Mucosa of descending colon (tissue), 3 donors: ENCODE measurements at regions not wholly inside any gene's neighbourhood (a gene's known extent, or its start where the extent isn't known, plus 50 kb on each side); places are given as distances from the start of the nearest gene placed in this dataset.

ENCODE experiments used
- ATAC-seq: fragments of 200-7000 bp; cut with Tn5 transposase; one replicate; pipeline ENCODE4 v1.9.1; 2020; ENCODE audit warnings: mild to moderate bottlenecking, moderate library complexity
- DNase-seq, 3 donors: peaks; one replicate each; pipeline ENCODE4 v3.0.0-alpha.2; 2020
- H3K36me3 ChIP-seq: fragments of 200-600 bp; one replicate; pipeline ENCODE4 v1.8.0; 2021; ENCODE audit warnings: low read depth, mild to moderate bottlenecking
- H3K4me1 ChIP-seq: fragments of 200-600 bp; one replicate; pipeline ENCODE4 v1.8.0; 2021; ENCODE audit warnings: low read depth, mild to moderate bottlenecking
- H3K4me3 ChIP-seq: fragments of 200-600 bp; one replicate; pipeline ENCODE4 v1.8.0; 2021; ENCODE audit warnings: mild to moderate bottlenecking
- H3K9me3 ChIP-seq: fragments of 200-600 bp; one replicate; pipeline ENCODE4 v1.8.0; 2021; ENCODE audit warnings: mild to moderate bottlenecking
- CTCF ChIP-seq: fragments of 200-600 bp; IDR thresholded peaks from one replicate; pipeline ENCODE4 v1.8.0; 2022; ENCODE audit warnings: antibody characterized with exemption, mild to moderate bottlenecking
- intact Hi-C, 2 donors: fragments of 100-400 bp; cut with DNase I in 1 of 2; cut with micrococcal nuclease in 1 of 2; formaldehyde crosslinking; loops; one replicate each; pipeline versions ENCODE4 v1.11.0 to v1.11.1; 2022; cut with DNase I, micrococcal nuclease
- donor health status: DM: no; HTN: no; CAD: no; lungs with moderate emphysema.
- donor health status: DM: no; HTN: no; CAD: no.
- donor health status: DM: no; HTN: yes; CAD: no.

GRCh38 chr10:129253161-129253864 lies 213.7 kb upstream of the MGMT start:
- H3K9me3 ChIP-seq = no peaks in the 10 kb centered on the region
- DNase-seq (no peak), ATAC-seq (no peak)
- no peaks in the 10 kb centered on the region for H3K4me1 ChIP-seq
- no peaks in the 10 kb centered on the region for H3K36me3 ChIP-seq
- H3K4me3 ChIP-seq = no peak overlapping the region
- intact Hi-C loops = no loop called here
- no peak for TF ChIP-seq CTCF

- H3K4me3 ChIP-seq = no peak overlapping the region
- no peaks in the 10 kb centered on the region for H3K36me3 ChIP-seq
- no peak for TF ChIP-seq CTCF
- ATAC-seq = no peak
- no peaks in the 10 kb centered on the region for H3K4me1 ChIP-seq
- intact Hi-C loops = no loop called here
- no peak for DNase-seq
- no peaks in the 10 kb centered on the region for H3K9me3 ChIP-seq
Measured at GRCh38 chr10:129253865-129254179, 213.2 kb upstream of the MGMT start.

- no peak overlapping the region for H3K4me3 ChIP-seq
- no peak for DNase-seq
- ATAC-seq = no peak
- no peaks in the 10 kb centered on the region for H3K36me3 ChIP-seq
- no peaks in the 10 kb centered on the region for H3K9me3 ChIP-seq
- H3K4me1 ChIP-seq = no peaks in the 10 kb centered on the region
- no peak for TF ChIP-seq CTCF
- intact Hi-C loops = no loop called here
Measured at GRCh38 chr10:129258283-129258923, 208.6 kb upstream of the MGMT start.

GRCh38 chr10:129259128-129259815 lies 207.8 kb upstream of the MGMT start:
- no peak for TF ChIP-seq CTCF
- Histone ChIP-seq H3K4me1 (no peaks in the 10 kb centered on the region), H3K36me3 (no peaks in the 10 kb centered on the region), H3K4me3 (no peak overlapping the region), H3K9me3 (no peaks in the 10 kb centered on the region)
- ATAC-seq (no peak), DNase-seq (no peak)
- intact Hi-C loops = no loop called here

- H3K4me3 ChIP-seq = no peak overlapping the region
- ATAC-seq = no peak
Measured at GRCh38 chr10:129272176-129272575, 194.9 kb upstream of the MGMT start.

More at GRCh38 chr10:129272176-129272575, 194.9 kb upstream of the MGMT start:
- no peak for TF ChIP-seq CTCF
- H3K4me1 ChIP-seq = no peaks in the 10 kb centered on the region
- intact Hi-C loops = no loop called here
- H3K9me3 ChIP-seq = no peaks in the 10 kb centered on the region
- H3K36me3 ChIP-seq = no peaks in the 10 kb centered on the region
- DNase-seq = no peak
